GM06990 (cell line): ENCODE measurements at regions not wholly inside any gene's neighbourhood (a gene's known extent, or its start where the extent isn't known, plus 50 kb on each side); places are given as distances from the start of the nearest gene placed in this dataset.

Source experiments
- DNase-seq: peaks from one replicate; pipeline ENCODE4 v3.0.0-alpha.2; 2011; ENCODE audit not compliant: insufficient read length; ENCODE audit errors: extremely low read depth
- H3K27me3 ChIP-seq: replicated peaks from 2 replicates; pipeline ENCODE4 v1.6.0; 2011; ENCODE audit warnings: low read length; ENCODE audit not compliant: control insufficient read depth, insufficient read depth
- H3K36me3 ChIP-seq: 2 replicates; pipeline ENCODE4 v1.5.1; 2011; ENCODE audit warnings: low read length; ENCODE audit not compliant: control insufficient read depth, insufficient read depth
- H3K4me3 ChIP-seq: replicated peaks from 2 replicates; pipeline ENCODE4 v1.5.1; 2011; ENCODE audit warnings: low read depth, mild to moderate bottlenecking, control low read depth, low read length
- TF ChIP-seq, protein P1 (sequence below): IDR thresholded peaks from 2 replicates; pipeline ENCODE4 v1.5.1; 2011; ENCODE audit warnings: low read length, control low read depth, mild to moderate bottlenecking, inconsistent platforms; ENCODE audit not compliant: insufficient read depth, poor library complexity, severe bottlenecking

GRCh38 chr15:62765916-62766315 is 276.6 kb upstream of the TPM1 start:
- DNase-seq, result no peak
- no peaks in the 10 kb centered on the region for H3K36me3 ChIP-seq
- no peaks in the 10 kb centered on the region for H3K27me3 ChIP-seq
- TF ChIP-seq, protein P1, sequence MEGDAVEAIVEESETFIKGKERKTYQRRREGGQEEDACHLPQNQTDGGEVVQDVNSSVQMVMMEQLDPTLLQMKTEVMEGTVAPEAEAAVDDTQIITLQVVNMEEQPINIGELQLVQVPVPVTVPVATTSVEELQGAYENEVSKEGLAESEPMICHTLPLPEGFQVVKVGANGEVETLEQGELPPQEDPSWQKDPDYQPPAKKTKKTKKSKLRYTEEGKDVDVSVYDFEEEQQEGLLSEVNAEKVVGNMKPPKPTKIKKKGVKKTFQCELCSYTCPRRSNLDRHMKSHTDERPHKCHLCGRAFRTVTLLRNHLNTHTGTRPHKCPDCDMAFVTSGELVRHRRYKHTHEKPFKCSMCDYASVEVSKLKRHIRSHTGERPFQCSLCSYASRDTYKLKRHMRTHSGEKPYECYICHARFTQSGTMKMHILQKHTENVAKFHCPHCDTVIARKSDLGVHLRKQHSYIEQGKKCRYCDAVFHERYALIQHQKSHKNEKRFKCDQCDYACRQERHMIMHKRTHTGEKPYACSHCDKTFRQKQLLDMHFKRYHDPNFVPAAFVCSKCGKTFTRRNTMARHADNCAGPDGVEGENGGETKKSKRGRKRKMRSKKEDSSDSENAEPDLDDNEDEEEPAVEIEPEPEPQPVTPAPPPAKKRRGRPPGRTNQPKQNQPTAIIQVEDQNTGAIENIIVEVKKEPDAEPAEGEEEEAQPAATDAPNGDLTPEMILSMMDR, result no peak
- H3K4me3 ChIP-seq, result no peak overlapping the region

GRCh38 chr15:62766599-62766998 is 275.9 kb upstream of the TPM1 start:
- TF ChIP-seq, protein P1, result no peak

GRCh38 chr15:62769604-62770003 is 272.9 kb upstream of the TPM1 start:
- Histone ChIP-seq H3K36me3 (no peaks in the 10 kb centered on the region), H3K4me3 (no peak overlapping the region), H3K27me3 (no peaks in the 10 kb centered on the region)
- no peak for DNase-seq
- TF ChIP-seq, protein P1, result no peak

More at GRCh38 chr15:62766599-62766998, 275.9 kb upstream of the TPM1 start:
- no peak for DNase-seq
- no peaks in the 10 kb centered on the region for H3K36me3 ChIP-seq
- H3K27me3 ChIP-seq, result no peaks in the 10 kb centered on the region
- no peak overlapping the region for H3K4me3 ChIP-seq

GRCh38 chr15:62770111-62770660 is 272.4 kb upstream of the TPM1 start:
- TF ChIP-seq, protein P1, result no peak
- no peaks in the 10 kb centered on the region for H3K36me3 ChIP-seq
- no peak for DNase-seq
- H3K4me3 ChIP-seq, result no peak overlapping the region
- no peaks in the 10 kb centered on the region for H3K27me3 ChIP-seq

DNA sequence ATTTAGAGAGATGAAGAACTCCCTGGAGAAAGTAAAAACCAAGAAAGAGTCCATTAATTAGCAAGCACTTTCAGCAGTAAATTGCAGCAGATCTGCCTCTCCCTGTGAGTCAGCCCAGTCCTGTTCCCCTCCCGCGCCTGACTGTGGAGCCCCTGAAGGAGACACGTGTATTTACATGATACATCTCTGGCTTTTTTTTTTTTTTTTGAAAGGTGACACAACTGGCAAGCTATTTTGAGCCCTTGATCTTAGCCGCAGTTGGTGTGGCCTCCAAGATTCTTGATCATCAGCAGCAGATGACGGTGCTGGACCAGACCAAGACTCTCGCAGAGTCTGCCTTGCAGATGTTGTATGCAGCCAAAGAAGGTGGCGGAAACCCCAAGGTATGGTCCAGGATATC is 271.8 kb upstream of the TPM1 start:
- Histone ChIP-seq H3K27me3 (no peaks in the 10 kb centered on the region), H3K36me3 (no peaks in the 10 kb centered on the region), H3K4me3 (no peak overlapping the region)
- no peak for DNase-seq
- TF ChIP-seq, protein P1, result no peak

- Histone ChIP-seq H3K27me3 (no peaks in the 10 kb centered on the region), H3K4me3 (no peak overlapping the region), H3K36me3 (no peaks in the 10 kb centered on the region)
- no peak for DNase-seq
- TF ChIP-seq, protein P1, result no peak
Measured at GRCh38 chr15:62771234-62771633, 271.3 kb upstream of the TPM1 start.
